ENCODE measurements at regions not wholly inside any gene's neighbourhood (a gene's known extent, or its start where the extent isn't known, plus 50 kb on each side); places are given as distances from the start of the nearest gene placed in this dataset.
"Not testable (repeated sequence)": the region's sequence is repeated elsewhere in the genome, so short reads cannot be mapped to it uniquely, and the experiment has no call there.

DNA sequence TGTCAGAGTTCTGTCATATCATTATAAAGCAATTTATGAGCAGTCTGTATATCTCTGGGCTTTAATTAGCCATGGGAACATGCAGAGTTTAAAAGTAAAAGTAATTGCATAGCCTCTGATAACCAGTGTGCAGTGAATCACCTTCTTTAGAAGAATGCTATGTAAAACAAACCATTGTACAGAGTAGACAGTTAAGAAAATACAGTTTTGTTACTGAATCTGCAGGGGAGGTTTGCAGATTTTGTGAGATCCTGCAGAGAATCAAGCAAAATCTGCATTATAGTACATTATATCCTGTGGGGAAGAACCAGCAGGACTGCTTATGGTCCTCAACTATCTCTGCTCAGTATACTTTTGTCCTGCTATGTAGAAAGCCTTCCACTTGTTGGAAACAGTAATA lies 396.2 kb upstream of the NAALADL2 start:
- DNase-seq = no peak

DNA sequence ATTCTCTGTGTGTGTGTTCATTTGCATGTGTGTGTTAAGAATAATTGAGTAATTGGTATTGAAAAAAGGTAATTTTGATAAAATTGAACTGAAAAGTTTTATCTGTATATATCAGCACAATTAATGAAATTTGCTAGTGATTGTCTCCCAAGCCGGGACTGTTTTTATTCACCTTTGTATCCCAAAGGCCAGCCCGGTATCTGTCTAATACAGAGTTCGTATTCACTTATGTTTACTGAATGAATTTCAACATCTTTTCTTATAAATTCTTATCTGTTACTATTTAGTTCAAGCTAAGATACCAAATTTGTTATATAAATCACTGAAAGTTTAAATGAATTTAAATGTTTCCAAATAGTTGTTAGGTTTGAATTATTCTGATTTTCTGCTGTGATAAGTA lies 394.0 kb upstream of the NAALADL2 start:
- DNase-seq = no peak

DNA sequence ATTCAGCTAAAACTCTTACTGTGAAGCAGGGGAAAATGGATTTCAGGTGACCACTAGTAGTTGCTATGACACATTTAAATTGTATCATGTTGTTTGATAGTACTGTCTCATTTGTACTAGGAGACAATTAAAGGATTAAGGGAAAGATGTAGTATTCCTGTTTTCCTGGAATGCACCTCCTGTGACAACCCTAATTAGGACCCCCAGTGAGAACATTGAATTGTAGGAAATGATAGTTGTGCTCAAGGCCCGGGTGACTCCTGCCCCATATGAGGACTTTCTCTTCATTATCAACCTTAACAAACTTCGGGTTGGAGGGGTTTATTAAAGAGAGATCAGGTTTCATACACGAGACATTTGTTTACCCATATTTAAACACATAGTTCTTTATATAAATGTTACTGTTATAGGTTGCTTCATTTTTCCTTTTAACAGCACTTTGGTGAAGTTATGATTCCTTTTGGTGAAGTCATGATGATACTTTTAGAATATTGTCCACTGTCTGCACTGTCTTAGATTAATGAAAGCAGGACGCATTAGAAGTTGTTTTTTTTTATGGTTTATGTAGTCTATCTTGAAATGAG lies 392.6 kb upstream of the NAALADL2 start:
- no peak for DNase-seq

DNA sequence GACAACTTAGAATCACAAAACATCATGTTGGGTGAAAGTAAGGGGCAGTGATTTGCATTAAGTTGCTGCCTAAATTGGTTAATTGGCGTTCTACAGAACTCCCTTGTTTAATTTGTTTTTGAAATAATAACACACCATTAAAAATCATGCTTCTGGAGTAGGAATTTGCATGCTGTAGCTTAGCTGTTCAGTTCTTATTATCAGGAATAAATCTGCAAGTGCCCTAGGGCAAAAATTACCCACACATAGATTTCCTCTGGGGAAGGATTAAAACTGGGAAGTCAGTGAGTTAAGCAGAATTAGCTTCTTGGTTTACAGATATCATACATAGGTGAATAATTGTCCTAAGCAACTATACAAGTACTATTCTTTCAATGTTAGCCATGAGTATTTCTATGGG lies 381.6 kb upstream of the NAALADL2 start:
- no peak for DNase-seq

DNA sequence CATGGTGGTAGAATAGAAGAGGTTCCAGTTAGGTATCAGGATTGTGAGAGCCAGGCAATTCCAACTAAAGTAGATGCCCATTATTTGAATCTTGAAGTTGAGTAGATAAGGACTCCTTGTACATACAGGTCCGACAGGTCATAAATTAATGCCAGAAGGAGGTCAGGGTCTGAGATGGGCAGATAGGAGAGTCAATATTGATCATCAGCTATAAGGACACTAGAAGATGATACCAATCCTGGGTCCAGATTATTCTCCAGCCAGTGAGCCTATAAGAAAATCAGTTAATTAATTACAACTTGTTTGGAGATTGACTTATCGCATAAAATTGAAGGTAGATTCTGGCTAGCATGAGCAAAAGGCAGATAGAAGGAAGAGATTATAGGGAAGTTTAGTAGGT lies 378.4 kb upstream of the NAALADL2 start:
- no peak for DNase-seq

DNA sequence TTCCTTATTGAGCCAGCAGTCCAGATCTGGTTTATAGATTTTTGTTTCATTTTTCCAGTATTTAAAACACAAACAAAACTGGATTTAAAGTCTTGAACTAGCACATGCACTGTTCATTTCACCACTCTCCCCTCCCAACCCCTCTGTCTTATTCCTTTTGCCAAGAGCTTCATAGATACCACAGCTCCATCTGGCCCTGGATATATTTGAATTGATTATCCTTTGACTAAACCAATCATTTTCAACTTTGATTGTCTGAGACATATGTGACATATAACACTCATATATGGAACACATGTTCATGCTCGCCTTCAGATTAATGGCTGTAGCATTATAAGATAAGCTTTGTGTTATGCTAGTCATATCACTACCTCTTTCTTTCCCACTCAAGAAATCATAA lies 376.6 kb upstream of the NAALADL2 start:
- no peak for DNase-seq

DNA sequence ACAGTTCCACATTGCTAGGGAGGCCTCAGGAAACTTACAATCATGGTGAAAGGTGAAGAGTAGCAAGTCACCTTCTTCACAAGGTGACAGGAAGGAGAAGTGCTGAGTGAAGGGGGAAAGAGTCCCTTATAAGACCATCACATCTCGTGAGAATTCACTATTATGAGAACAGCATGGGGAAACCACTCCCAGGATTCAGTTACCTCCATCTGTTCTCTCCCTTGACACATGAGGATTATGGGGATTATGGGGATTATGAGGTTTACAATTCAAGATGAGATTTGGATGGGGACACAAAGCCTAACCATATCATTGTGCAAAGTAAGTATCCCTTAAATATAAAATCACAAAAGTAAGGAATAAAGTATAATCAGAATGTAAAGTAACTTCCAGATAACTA lies 375.9 kb upstream of the NAALADL2 start:
- no peak for DNase-seq

DNA sequence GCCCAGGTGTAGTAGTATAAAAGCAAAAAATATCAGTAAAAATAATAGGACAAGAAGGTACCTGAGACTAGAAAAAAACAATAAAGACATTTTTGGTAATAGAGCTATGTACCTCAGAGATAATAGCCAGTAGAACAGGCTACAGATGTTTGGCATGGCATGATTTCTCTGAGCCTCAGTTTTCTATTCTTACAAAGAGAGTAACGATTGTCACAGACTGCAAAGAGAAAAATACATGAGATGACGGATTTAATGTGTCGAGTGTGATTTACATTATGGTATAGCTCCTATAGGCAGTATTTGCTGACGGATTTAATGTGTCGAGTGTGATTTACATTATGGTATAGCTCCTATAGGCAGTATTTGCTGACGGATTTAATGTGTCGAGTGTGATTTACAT lies 375.3 kb upstream of the NAALADL2 start:
- not testable (repeated sequence) for DNase-seq

DNA sequence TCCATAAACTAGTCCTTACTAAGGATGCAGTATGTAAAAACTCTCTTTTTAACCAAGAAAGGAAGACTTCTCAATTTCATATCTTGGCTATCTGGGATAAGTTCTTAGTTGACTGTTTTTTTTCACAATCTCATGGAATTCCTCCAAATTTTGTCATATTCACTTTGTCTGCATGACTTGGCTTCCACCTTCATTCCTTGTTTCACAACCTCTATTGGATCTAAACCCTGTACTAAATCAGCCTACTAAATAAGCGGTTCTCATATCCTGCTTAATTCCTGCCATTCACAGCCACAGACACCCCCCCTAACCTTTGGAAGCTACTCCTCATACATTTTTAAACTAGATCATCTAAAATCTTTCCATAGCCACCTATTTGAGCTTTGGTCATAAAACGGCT lies 370.6 kb upstream of the NAALADL2 start:
- DNase-seq = no peak

DNA sequence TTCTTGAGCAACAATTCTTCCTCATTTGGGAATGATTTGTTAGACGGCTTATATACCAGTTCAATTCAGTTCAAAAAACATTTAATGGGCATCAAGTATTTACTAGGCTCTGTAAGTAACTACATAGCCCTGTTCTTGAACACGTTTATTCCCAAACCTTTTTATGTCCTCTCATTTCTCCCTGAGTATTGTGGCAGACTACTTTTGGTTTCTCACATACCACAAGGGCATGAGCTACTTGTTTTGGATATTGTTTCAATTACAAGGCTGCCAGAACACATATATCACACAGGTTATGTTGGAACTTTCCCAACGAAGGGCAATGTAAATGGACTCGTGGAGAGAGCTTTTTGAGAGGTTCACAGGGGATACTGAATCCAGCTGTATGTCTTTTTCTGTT lies 363.8 kb upstream of the NAALADL2 start:
- no peak for DNase-seq

DNA sequence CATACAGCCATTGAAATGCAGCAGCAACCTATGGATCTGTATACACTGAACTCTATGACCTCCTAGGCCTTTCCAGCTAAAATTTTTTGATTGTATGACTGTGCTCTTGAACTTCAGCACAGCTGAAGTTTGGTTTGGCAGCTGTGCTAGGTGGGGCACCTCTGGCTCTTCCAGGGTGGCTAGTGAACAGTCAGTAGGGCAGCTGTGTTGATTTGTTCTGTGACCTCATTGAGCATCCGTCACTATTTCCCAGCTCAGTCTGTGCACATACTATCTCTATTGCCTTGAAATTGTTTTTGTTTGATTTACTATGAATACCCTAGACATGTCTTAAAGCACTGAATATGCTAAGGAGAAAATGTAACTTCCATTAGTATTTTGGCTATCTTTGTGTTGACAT lies 363.2 kb upstream of the NAALADL2 start:
- DNase-seq = no peak

DNA sequence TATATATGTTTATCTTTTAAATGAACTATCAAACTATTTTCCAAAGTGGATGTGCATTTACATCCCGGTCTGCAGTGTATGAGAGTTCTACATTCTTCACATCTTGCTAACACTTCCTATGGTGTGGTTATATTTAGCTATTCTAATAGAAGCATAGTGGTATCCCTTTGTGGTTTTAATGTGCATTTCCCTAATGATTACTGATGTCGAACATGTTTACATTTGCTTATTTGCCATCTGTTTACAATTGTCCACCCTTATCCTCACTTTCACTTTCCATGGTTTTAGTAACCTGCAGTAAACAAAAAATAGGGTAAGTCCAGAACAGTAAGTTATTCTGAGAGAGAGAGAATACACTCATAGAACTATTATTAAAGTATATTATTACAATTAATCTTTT lies 360.5 kb upstream of the NAALADL2 start:
- no peak for DNase-seq

DNA sequence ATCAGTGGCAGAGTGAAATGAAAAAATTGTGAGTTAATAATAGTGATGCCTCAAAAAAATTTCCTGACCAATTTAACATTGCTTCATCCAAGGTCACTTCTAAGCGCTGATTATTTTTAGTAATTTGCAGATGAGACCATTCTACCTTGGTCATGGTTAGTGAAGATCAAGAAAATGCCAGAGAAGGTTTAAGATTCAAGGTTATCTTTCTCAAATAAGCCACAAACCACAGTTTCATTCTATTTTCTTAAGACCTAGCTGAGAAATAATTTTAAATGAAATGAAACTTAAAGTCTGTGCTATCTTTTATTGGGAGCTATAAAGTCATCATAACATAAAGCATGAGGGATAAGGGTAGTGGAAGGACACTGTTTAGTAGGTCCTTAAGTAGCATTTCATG lies 353.9 kb upstream of the NAALADL2 start:
- no peak for DNase-seq

DNA sequence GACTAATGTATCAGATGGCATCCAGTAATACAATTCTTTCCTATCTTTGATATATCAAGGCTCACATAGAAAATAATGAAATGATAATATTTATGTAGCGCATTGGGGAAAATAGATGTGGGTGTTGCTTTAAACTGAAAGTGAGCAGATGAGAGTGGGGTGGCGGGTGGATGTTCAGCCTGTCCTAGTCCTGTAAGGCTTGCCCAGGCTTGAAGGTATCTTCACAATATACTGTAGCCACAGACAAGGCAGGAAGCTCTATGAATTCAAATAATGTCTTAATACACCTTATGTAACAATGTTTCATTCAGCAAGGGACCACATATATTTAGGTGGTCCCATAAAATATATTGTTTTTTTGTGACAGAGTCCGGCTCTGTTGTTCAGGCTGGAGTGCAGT lies 334.9 kb upstream of the NAALADL2 start:
- DNase-seq = no peak

DNA sequence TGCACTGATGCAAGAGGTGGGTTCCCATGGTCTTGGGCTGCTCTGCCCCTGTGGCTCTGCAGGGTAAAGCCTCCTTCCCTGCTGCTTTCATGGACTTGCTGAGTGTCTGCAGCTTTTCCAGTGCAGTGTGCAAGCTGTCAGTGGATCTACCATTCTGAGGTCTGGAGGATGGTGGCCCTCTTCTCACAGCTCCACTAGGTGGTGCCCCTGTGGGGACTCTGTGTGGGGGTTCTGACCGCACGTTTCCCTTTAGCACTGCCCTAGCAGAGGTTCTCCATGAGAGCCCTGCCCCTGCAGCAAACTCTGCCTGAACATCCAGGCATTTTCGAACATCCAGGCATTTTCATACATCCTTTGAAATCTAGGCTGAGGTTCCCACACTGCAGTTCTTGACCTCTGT lies 329.8 kb upstream of the NAALADL2 start:
- no peak for DNase-seq

DNA sequence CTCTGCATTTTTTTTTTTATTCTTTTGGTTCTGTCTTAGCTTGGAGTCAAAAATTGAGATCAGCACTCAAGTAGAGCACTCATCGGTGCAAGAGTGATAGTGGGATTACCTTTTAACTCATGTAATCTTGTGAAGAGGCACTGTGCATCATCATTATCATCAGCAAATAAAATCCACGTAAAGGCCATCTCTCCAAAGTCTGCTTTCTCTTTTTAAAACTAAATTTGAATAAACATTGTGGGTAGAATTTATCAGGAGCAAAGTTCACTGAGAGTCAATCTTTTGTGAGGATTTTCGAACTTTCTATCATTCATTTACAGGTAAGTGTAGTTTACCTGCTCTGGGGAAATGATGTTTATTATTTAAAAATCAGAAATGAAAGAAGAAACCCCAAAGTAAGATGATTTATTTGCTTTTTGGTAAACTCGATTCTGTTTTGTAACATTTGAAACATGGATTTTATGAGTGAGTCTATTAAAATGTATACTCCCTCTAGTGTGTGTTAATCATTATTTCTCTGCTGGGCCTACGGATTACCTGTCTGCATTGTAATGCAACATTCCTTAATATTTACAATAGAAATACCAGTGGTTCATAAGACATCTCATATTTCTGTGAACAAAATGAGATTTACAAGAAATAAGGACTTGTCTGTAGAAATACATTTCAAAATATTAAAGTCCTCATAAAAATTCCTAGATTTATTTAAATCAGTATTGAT lies 327.7 kb upstream of the NAALADL2 start:
- DNase-seq = no peak

DNA sequence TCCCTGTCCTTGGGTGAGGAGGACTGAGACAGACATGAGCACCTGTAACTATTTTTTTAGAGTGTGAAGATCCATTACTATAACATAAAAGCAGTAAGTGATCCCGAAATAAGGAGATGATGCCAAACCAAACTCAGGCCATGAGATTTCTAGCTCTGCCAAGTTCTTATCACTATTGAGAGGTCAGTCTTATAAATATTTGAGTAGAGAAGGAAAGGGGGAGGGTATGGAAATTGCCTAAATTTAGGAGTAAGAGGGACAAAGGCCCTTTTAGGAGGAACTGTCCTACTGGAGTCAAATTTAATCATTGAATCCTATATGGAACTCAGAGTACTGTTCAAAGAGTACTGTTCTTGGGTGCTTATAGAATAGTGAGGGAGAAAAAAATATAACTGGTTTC lies 326.9 kb upstream of the NAALADL2 start:
- DNase-seq = no peak

DNA sequence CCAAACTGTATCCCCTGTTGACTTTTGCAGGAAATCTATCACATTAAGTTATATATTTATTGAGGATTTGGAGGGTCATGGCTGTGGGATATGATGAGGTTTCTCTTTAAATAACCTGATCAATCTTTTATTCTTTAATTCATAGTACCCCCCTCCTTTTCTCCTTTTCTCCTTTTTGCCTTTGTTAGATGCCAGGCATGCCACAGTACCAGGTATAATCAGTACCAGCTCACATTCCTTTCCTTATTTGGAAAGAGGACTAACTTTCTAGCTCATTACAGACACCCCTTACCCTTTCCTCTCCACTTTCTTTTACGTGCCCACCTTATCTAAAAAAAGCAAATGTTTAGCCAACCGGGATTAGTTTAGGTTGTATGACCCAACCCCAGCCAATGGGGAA lies 326.4 kb upstream of the NAALADL2 start:
- DNase-seq = no peak

DNA sequence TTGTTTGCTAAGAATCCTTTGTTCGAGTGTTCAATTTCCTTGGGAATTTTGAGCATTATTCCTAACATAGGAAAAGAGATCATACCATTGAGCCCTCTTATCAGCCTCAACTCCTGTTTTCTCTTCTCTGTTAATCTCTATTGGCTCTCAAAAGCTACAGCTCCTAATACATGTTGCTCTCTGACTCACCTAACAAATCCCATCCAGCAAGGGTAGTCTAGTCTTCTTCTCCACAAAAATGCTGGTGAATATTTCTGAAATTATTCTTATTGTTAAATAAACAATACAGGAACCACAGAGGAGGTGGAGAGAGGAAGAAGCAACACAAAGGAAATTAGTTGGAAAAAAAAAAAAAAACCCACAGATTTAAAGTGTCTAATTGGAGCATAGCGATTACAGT lies 325.8 kb upstream of the NAALADL2 start:
- DNase-seq = no peak

DNA sequence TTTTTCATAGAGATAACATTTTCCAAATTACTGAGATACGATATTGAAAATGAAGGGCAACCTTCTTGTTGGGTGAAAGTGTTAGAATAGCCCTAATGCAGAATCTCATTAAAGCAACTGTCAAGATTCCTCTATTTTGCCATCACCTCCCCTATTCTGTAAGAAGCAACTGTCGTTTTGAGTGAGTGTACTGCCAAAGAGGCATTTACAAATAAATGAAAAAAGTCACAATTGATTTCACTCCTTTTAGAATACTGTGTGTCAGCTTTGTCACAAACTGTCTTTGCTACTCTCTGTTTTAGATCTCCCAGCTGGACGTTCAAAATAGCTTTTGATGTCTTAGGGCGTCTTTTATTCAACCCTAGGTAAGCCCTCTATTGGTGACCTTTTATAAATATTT lies 322.8 kb upstream of the NAALADL2 start:
- DNase-seq = no peak

DNA sequence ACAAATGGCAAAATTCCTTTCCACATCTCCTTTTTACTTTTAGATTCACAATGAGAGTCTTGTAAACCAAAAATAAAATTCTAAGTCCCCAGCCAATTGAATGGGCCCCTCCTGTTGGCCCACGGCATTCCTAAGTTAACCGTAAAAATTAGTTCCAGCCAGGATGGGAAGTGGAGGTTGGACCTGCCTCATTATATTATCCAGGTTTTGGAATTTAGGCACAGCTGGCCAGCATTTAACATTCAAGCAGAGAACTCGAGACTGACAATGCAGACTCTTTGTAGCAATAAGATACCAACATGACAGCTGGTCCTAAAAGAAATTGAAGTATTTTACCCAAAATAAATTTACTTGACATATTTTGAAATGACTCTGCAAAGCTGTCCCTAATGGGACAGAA lies 321.0 kb upstream of the NAALADL2 start:
- no peak for DNase-seq

DNA sequence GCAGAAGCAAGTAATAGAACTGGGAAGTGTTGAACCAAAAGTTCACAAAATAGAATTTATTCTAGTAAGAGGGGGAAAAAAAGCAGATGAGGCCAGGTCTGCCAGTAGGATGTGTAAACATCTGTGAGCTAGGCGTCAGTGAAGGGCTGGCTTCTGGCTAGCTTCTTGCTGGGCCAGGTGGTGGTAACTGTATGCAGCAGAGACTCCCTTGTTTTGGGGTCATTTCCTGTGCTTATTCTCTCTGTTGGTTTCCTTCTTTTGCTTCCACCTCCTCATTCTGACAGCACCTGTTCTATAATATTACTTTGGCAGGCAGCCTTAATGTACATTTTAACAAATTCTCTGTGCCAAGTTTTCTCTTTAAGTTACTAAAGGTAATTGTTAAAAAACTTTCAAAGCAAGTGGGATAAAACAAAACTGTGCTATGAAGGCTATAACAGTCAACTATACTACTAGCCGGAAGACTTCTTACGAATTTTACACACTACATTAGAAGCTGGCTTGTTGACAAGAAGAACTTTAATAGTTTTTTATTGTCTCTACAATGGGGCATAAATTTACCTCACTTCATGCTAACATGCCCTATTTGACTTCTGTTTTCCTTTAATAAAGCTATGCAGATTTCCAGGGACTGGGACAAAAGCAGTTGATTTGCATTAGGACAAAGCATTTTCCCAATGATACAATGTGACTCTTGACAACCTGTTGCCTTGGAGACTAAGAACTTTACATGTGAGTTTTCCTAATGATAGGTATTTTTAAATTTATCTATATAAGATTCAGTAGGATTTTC lies 318.8 kb upstream of the NAALADL2 start:
- peak; percentile 97 for DNase-seq

DNA sequence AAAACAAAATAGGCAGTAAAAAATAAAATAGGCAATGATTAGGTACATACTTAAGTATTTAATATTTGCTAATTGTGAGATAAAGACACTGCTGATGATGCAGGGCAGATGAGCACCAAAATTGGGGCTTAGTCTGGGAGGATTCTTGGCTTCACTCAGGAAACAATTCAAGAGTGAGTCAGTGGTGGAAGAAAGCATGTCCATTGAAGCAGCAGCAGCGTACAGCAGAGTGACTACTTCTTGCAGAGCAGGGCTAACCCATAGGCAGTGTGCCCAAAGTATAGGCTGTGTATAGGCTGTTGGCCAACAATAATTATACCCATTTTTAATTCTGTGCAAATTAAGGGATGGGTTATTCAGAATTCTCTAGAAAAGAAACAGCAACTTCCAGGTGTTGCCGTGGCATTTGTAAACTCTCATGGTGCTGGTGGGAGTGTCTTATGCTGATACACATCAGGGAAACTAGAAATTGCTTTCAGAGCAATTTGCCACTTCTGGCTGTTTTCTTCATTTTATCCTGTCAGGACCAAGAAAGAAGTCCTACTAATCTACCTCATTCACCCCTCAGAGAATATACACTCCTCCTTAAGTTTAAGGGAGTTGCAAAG lies 317.3 kb upstream of the NAALADL2 start:
- DNase-seq = no peak

Measured in COR-L47 (cell line).